LNCAP (cell line): ENCODE measurements at regions not wholly inside any gene's neighbourhood (a gene's known extent, or its start where the extent isn't known, plus 50 kb on each side); places are given as distances from the start of the nearest gene placed in this dataset.

Experiments used
- TF ChIP-seq, protein P1 (sequence below): fragments of 450-650 bp; IDR thresholded peaks from 2 replicates; pipeline ENCODE4 v1.5.1; 2017; ENCODE audit warnings: mild to moderate bottlenecking

DNA sequence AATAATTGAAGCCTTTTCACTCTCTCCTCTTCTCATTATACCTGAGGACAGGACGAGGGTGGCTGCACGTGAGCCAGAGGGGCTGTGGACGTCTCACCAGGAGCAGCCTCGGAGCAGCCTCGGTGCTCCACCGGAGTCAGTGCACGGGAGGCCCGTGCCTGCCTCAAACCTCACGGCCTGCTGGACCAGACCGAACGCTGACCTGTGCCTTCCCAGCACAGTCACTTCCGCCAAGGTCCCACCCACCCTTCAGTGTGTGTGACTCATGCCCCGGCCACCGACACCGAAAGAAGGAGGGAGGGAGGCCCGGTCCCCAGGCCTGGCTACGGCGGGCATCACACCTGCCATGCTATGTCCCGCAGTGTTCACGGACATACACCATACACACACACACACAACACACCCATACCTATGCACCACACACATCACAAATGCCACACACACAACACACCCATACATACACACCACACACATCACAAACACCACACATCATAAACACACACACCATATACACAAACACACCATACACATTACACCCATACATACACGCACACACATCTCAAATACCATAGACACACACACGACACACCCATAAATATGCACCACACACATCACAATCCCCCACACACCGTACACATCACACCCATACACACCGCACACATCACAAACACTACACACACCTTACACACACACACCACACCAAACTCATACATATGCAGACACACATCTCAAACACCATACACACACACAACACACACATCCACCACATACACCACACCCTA lies 1506.5 kb downstream of the TBC1D22A start:
- TF ChIP-seq, protein P1, sequence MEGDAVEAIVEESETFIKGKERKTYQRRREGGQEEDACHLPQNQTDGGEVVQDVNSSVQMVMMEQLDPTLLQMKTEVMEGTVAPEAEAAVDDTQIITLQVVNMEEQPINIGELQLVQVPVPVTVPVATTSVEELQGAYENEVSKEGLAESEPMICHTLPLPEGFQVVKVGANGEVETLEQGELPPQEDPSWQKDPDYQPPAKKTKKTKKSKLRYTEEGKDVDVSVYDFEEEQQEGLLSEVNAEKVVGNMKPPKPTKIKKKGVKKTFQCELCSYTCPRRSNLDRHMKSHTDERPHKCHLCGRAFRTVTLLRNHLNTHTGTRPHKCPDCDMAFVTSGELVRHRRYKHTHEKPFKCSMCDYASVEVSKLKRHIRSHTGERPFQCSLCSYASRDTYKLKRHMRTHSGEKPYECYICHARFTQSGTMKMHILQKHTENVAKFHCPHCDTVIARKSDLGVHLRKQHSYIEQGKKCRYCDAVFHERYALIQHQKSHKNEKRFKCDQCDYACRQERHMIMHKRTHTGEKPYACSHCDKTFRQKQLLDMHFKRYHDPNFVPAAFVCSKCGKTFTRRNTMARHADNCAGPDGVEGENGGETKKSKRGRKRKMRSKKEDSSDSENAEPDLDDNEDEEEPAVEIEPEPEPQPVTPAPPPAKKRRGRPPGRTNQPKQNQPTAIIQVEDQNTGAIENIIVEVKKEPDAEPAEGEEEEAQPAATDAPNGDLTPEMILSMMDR, result no peak

- TF ChIP-seq, protein P1, result no peak
Observed at GRCh38 chr22:48268293-48268692, 1505.8 kb downstream of the TBC1D22A start.

GRCh38 chr22:48267681-48268080 lies 1505.2 kb downstream of the TBC1D22A start:
- TF ChIP-seq, protein P1, result no peak

DNA sequence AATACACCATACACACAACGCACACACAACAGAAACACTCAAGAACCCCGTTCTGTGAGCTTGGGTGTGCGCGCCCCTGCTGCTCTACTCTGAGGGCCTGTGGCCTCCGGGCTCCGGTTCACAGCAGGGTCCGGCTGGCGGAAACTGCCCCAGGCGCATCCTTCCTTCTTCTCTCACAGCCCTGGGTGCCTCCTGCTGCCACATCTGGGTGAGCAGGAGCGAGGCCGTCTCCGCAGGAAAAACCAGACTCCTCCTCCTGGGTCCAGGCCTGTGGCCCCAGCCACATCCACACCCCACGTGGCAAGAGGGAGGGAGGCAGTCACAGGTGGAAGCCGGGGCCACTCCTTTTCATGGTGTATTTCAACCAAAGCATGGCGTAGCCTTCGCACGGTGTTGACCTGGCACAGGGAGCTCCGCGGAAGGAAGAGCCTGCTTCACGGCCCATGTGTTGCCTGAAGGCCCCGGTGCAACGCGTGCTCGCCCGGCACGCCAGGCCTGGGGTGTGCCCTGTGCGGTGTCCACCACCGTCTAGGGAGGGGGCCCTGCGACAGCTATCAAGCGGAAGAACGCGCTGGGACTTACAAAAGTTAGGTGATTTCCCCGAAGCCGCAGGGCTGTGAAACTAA lies 1502.7 kb downstream of the TBC1D22A start:
- TF ChIP-seq, protein P1, result no peak

DNA sequence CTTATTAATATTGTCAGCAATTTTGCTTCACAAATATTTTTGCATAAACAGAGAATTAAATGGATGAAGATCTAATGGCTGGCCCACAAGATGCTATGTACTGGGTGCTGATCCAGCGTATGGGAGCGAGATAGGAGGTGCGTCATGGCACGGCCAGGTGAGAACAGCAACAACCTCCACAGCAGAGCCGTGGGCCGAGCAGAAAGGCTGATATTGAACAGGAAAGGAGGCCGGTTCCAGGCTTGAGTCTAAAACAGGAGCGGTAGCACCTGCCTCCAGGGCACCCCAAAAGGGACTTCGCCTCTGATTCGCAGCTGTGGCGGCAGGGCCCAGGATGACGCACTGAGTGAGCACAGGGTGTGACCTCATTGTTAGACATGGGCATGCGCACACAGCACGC lies 1502.1 kb downstream of the TBC1D22A start:
- TF ChIP-seq, protein P1, result no peak

- TF ChIP-seq, protein P1, result no peak
Observed at GRCh38 chr22:48263791-48264351, 1501.4 kb downstream of the TBC1D22A start.

DNA sequence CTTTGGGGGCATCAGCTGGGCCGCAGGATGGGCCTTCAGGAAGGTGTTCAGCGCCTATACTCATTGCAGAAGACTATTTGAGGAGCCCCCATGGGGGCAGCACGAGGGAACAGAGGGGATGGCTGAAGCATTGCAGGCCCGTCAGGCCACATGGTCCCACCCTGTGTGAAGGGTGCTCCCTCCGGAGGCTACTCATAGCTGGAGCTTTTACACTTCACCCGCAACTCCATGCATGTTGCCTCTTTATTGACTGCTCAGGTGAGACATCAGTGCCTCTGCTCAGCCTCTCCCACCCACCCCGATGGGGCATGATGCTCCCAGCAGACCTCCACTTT lies 1500.9 kb downstream of the TBC1D22A start:
- TF ChIP-seq, protein P1, result no peak
